DMS114 treated with DMSO at 0.1 percent for 48 hours (cell line): ENCODE measurements at regions not wholly inside any gene's neighbourhood (a gene's known extent, or its start where the extent isn't known, plus 50 kb on each side); places are given as distances from the start of the nearest gene placed in this dataset.

Experiments
- DNase-seq: peaks from one replicate; lab custom pipeline; 2025; ENCODE audit not compliant: unreplicated experiment; lab: John Stamatoyannopoulos, UW

DNA sequence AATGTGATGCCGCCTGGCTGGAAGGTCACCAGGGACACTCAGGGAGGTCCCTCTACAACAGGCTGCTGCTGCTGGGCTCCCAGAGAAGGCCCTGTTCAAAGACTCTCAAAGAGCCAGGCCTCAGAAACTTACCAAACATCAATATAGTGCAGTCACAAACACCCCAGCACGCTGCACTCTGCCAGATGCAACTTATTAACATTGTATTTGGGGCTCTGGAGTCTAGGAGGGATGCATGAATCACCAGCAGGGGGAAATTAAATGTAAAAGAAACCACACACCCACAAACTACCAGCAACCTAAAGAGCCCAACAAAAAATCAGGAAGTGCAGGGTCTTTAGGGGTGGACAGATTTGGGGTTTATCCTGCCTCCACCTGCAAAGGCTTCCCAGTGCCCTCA, 74.6 kb upstream of the SPATA12 start:
- DNase-seq: no peak

DNA sequence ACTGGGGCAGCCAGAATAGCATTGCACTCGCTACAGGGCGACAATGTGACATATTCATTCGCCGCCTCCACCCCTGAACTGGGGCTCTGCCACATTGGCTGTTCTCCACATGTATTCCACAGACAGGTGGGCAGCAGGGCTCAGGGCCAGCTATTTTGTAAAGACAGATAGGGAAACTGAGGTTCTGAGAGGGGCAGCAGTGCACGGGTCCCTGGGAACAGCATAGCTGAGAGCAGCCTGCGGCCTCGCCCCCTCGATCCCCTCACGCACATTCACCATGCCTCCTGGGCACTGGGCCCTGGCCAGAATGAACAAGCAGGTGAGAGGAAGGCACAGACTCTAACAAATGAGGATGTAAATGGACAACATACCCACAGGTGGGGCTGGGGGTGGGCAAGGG, 75.0 kb upstream of the SPATA12 start:
- DNase-seq: no peak

DNA sequence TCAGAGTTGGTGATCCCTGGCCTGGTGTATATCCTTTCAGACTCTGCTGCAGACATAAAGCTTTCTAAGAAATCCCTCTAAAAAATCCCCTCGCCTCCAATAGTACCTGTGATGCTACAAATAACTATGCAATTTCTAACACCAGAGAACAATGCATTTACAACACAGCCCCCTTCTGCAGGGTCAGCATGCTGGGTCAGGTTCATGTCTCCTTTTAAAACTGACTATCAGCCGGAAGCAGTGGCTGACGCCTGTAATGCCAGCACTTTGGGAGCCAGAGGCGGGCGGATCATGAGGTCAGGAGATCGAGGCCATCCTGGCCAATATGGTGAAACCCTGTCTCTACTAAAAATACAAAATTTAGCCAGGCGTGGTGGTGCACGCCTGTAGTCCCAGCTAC, 77.0 kb upstream of the SPATA12 start:
- DNase-seq: no peak

DNA sequence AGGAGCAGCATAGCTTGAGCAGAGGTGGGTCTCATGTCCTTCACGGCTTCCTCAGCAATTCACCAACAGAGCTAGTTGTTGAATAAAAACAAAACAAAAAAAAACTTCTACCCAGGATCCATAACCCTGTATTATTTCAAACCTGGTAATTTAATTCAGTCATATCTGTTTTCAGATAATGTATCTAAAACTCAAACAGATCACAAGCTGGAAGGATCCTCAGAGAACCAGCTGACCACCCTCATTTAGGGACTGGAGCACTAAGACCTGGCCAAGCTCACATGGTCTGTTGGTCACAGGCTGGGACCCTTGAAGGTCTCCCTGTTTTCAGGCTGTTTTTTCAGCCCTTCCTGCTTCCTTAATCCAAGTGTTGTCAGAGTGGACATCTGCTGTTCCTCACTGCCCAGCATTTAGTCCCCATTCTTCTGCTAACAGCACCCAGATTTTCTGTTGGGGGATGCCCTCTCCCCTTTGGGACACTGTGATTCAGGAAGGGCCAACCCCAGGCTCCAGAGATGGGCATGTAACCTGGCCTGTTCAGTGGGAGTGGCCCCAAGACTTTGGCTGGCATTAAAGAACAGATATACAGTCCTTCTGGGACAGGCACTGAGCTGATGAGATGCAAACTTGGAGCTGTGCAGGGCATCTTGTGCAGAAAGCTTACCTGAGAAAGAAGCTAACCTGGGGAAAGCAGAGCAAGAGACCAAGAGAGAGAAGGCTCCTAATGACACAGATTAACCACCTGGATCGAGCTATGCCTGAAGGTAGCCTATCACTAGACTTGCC, 78.8 kb upstream of the SPATA12 start:
- DNase-seq: no peak

DNA sequence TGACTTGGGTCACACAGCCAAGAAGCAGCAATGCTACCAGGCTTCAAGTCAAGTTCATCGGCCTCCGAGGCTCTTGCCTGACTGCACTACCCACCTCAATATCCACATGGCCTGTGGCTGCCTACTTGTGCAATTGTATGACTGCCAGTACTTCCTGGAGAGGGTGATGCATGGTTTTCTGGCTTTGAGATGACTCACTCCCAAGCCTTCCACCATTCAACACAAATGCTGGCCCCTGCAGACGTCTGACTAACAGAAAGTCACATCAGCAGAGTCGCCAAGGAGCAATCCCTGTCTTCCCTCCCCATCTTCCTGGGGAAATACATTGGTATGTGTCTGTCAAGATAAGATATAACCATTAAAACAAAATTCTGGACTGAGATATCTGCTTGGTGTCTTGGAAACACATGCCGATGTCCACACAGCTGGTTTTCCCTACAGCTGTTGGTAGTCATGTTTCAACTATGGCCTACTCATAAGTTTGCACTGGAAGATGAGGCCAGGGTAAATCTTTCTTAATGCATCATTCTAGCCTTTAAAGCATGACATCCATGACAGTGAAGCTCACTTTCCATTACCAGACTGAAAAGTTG, 79.6 kb upstream of the SPATA12 start:
- DNase-seq: no peak

DNA sequence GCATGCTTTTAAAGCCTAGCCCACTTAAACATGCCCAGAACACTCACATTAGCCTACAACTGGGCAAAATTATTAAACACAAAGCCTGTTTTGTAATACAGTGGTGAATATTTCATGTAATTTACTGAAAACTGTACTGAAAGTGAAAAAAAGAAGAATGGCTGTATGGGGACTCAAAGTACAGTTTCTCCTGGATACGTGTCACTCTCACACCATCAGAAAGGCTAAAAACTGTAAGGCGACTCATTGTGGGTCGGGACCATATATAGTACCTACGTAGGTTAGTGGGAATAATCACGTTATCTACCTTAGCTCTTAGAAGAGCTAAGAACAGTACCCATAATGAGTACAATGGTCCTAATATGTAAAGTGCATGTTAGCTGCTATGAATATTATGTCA, 80.2 kb upstream of the SPATA12 start:
- no peak for DNase-seq

DNA sequence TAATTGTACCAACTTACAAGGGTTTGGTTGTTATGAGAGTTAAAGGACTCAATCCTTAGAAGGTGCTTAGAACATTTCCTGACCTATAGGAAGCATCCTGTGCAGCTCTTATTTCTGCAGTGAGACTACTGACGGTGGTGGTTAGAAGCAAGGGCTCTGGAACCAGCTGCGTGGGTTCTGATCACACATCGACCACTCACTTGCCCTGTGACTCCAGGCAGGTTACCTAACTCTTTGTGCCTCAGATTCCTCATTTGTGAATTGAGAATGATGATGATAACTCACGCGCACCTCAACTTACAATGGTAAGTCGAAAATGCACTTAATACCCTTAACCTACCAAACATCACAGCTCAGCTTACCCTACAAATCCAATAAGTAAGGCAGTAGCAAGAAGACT, 80.7 kb upstream of the SPATA12 start:
- no peak for DNase-seq

DNA sequence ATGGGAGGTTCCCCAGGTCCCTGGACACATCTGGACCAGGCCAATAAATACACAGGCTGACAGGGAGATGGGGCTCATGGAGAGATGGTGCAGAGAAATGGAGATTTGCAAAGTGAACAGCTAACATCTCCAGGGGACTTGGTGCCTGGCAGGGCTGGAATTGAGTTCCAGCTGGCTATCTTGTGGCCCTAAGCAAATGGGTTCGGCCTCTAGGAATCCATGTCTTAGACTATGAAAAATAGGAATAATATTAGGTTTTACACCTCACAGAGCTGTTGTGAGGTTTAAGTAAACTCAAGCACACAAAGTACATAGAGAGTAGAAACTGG, 82.9 kb upstream of the SPATA12 start:
- no peak for DNase-seq

DNA sequence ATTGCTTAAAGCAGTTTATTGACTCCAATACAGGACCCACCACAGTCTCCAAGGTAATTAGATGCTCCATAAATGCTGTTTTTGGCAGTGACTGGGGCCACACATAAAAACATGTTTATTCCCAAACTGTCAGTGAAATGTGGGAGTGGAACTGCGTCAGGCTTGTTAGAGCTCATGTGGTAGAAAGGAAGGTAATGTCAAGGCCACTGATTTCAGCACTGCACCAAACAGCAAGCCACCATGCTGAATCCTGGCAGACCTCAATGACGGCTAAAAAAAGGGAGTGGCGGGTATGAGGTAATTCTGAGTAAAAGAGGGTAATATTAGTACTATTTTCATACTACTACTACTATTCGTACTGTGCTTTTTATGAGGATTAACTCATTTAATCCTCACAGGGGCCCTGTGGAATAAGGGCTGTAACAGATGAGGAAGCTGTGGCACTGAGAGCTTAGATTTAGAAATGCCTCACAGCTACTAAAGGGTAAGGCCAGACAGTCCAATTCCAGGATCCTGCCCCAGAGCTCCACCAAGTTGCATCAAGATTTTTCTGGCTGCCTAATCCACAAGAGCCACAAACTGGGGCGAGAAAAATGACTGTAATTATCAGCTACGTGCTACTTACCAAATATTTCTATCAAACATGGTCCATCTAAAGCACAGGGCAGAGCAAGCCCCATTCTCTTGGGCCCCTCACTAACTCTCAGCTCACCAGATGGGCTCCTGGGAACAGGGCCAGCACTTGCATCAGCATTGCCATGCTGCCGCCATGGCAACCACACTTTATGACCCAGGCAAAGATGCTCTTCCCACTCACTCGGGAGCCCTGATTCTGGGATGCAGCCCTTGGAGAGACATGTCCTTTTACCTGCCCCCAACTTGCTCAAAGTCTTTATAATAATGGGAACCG, 83.6 kb upstream of the SPATA12 start:
- no peak for DNase-seq

DNA sequence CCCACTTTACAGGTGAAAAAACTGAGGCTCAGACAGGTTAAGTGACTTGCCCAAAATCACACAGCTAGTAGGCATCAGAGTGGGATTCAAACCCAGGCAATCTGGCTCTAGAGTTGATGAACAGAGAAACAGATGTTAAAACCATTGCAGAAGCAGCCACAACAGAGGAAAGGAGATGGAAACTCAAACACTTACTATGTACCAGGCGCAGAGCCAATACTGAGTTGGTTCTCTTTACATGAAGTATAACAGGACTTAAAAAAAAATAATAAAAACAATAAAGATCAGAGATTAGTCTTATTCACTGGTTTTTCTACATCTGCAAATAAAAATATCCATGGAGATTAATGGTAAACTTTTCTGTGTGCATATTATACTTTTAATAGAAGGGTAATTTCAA, 84.9 kb upstream of the SPATA12 start:
- DNase-seq: no peak

DNA sequence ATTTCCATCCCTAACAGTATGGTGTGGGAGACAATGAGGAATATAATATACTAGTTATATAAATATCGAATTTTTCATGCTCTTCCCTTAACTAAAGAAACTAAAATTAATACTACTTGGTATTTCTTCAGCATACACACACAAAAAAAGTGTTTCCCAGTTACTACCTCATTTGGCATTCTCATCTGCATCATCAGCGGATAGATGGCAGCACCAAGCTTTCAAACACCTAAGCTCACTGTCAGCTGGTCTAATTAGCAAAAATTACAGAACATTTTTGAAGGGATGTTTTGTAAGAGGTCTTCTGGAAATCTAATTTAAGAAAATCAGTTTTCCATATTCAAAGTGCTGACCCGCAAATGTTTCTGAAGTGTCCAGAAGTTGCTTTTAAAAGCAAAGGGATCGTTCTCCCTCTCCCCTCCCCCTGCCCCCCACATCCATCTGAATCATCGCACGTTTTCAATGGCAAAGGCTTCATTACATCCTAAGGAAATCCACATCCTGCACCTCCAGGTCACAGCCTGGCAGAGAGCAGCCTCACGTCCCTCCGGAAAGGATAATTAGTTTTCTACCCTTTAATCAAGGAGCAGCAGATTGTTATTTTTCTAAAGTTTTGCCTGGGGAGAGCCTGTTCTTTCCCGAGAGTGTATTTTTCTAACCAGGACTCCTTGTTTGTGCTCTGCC, 86.1 kb upstream of the SPATA12 start:
- no peak for DNase-seq

DNA sequence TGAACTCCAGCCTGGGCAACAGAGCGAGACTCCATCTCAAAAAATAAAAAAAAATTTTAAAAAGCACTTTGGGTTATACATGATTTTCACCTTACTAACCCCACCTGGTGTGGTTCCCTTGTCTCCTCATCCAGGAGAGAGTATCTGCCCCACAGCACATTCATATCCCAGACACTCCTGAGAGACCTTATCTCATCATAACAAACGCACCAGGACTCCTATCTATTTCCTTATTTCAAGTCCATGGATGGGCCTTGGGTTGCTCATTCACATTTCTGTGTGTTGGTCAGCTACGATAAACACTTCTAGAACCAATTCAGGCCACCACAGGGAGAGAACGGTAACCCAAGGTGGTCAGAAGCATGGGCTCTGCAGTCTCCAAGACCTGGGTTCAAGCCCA, 88.6 kb upstream of the SPATA12 start:
- no peak for DNase-seq

DNA sequence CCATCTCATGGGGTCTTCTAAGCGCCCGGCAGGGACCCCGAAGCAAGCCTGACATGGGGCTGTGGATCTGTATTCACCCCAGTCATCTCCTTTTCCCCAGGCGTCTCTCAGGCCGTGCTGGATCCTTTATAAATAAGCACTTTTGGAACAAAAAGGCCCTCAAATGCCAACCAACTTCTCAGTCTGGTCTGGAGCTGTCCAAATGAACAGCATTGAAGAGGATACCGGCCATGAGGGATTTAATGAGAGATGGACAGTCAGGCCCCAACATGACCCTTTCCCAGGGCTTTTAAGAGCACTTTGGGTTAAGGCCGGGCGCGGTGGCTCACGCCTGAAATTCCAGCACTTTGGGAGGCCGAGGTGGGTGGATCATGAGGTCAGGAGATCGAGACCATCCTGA, 89.2 kb upstream of the SPATA12 start:
- no peak for DNase-seq

DNA sequence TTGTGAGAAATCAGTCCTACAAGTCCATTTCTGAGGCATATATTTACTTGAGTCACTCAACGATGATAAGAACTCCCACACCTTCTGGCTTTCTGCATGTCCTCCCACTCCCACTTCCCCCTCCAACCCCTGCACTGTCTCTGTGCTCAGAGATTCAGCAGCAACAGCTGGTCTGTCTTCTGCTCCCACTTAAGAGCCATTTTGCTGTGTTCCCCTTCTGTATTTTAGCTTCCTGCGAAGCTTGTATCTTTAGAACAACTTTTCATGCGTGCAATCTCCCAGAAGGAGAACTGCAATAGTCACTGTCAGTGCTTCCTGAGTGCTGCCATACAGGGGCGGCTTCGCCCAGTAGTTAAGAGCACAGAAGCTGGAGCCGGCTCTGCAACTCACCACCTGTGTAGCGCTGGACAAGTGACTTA, 90.0 kb upstream of the SPATA12 start:
- DNase-seq: no peak

DNA sequence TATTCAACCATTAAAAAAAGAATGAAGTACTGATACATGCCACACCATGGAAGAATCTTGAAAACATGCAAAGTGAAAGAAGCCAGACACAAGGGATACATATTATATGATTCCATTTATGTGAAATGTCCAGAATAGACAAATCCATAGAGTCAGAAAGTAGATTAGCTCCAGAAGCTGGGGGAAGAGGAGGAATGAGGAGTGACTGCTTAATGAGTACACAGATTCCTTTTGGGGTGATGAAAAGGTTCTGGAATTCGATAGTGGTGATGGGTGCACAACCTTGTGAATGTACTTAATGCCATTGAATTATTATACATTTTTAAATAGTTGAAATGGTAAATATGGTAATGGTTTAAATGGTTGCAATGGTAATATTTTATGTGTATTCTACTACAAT, 90.6 kb upstream of the SPATA12 start:
- no peak for DNase-seq

DNA sequence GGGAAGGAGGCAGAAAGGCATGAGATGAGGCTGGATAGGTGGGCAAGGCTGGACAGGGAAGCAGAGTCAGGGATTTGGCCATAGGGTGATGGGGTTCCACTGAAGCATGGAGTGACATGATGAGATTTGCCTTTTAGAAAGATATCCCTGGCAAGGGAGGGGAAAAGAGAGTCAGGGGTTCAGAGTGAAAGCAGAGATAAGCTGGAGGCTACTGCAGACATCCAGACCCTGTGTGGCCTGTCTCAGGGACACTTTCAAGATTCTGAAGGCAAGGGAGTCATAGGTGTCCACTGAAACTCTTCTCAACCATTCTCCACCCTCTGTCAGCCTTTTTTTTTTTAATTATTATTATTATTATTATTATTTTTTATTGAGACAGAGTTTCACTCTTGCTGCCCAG, 94.0 kb upstream of the SPATA12 start:
- no peak for DNase-seq

DNA sequence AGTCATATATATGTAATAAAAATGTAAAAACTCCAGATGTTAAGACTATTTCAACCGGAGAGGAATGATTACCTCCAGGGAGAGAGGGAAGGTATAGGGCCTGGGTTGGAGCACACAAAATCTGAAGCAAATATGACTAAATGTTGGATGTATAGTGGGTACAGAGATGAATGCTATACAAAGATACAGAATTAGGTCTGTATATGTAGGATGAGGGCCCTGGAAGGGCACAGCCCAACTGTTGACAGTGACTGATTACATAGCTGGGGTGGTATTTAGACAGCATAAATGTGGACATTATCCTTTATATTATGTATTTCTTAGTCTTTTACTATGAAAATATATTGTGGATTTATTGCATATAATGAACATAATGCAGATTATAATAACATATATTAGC, 94.4 kb upstream of the SPATA12 start:
- DNase-seq: no peak

DNA sequence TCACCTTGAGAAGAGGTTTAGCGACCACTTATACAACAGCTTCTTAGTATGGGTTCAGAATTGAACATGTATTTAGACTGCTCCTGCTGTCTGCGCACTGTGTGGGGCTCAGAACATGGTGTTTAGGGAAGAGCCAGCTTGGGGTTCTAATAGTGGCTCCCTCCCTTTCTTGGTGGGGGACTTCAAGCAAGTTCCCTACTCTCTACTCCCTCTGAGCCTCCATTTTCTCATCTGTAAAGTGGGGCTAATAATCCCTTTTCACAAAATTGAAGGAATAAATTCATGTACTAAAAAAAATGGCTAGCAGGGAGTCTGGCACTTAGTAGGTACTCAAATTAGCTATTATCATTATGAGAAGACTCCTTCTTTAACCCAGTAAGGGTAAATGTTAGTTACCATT, 97.5 kb upstream of the SPATA12 start:
- no peak for DNase-seq

DNA sequence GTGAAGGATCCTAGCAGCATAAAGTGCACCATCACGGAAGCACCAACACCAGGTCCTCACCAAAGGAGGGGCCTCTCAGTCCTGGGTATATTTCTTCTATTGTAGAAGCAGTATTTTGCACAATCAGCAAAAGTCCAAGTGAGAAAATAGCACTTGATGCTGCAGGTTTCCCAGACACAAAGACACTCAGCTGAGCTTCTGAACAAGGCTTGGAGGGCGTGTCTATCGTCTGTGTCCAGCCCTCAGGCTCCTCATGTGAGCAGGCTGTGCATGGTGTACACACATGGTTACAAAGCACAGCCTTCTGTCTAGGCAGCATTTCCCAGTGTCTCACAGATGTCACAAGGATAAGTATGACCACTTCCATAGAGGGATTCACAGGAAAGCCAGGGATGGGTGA, 98.3 kb upstream of the SPATA12 start:
- no peak for DNase-seq

DNA sequence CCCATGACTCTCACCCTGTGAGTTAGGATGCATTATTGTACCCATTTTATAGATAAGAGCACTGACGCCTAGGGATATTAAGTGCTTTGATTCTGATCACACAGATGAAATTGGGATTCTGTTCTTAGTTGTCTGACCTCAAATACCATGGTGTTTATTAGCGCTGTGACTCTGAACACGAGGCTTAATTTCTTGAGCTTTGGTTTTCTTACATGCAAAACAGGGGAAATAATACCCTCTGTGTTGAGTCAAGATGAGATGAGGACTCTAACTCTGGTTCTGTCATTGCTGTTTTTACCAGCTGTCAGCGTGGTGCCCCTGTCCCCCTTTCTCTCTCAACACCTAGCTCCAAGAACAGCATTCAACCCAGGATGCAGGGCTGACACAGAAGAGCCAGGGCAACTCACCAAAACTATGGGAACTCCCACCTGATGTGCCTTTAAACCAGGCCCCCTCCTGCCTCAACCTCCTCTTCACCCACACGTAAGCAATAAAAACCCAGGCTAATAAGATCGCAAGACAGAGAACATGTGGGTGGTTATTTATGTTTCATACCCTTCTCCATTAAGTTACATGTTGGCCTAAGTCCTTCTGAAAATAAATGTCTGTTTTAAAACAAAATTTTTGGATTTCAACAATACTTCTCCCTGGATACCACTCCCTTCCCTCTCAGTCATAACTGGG, 100.1 kb upstream of the SPATA12 start:
- DNase-seq: no peak

DNA sequence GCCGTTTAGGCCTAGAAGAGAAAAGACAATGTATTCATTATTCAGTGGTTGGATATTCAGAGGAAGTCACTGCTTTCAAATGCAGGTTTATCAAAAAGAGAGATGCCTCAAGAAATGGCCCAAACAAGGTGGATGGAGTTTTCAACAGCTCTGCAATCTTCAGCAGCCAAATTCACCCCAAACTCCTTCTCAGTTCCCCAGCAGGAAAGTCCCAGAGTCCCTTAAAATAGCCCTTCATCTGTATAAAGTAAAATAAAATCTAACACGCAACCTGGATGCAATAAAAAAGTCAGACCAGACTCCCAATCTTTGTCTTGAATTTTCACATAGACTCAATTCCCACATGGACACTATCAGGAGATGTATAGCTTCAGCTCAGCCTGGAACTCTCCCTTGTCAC, 101.6 kb upstream of the SPATA12 start:
- DNase-seq: no peak
